Calu3 (cell line): ENCODE measurements at regions not wholly inside any gene's neighbourhood (a gene's known extent, or its start where the extent isn't known, plus 50 kb on each side); places are given as distances from the start of the nearest gene placed in this dataset.

ENCODE experiments used
- BruUV-seq: library from RNA; stranded (reverse); fragments of 400-500 nt; replicated peaks from 2 replicates; lab custom pipeline; 2021; lab: Mats Ljungman, UMichigan
- CTCF ChIA-PET: fragments of 300-600 bp; sonication (Branson Sonifier 250); formaldehyde crosslinking; loops from one replicate; lab custom pipeline; 2022; ENCODE audit warnings: antibody characterized with exemption; lab: Charles Lee
- DNase-seq: peaks from one replicate; pipeline ENCODE4 v3.0.0; 2022
- H3K27ac Mint-ChIP-seq: one replicate; pipeline ENCODE4 v1.8.0; 2022; ENCODE audit warnings: mixed read lengths; ENCODE audit not compliant: unreplicated experiment
- H3K27me3 Mint-ChIP-seq: one replicate; pipeline ENCODE4 v1.8.0; 2022; ENCODE audit warnings: mixed read lengths; ENCODE audit not compliant: unreplicated experiment
- H3K36me3 Mint-ChIP-seq: one replicate; pipeline ENCODE4 v1.8.0; 2022; ENCODE audit warnings: mild to moderate bottlenecking, moderate library complexity, mixed read lengths; ENCODE audit not compliant: insufficient read depth, unreplicated experiment
- H3K4me1 Mint-ChIP-seq: one replicate; pipeline ENCODE4 v1.8.0; 2022; ENCODE audit warnings: mild to moderate bottlenecking, low read depth, mixed read lengths; ENCODE audit not compliant: unreplicated experiment
- H3K4me3 Mint-ChIP-seq: one replicate; pipeline ENCODE4 v1.8.0; 2022; ENCODE audit warnings: mild to moderate bottlenecking, low read depth, moderate library complexity, mixed read lengths; ENCODE audit not compliant: unreplicated experiment
- H3K9me3 Mint-ChIP-seq: one replicate; pipeline ENCODE4 v1.8.0; 2022; ENCODE audit warnings: low read depth, mixed read lengths; ENCODE audit not compliant: unreplicated experiment
- intact Hi-C: fragments of 100-400 bp; cut with micrococcal nuclease; formaldehyde crosslinking; loops from one replicate; pipeline ENCODE4 v1.10.0; 2022; ENCODE audit not compliant: unreplicated experiment
- TF ChIP-seq, protein P1 (sequence below): fragments of 200-600 bp; IDR thresholded peaks from one replicate; pipeline ENCODE4 v1.8.0; 2022; ENCODE audit warnings: antibody characterized with exemption; ENCODE audit not compliant: unreplicated experiment

DNA sequence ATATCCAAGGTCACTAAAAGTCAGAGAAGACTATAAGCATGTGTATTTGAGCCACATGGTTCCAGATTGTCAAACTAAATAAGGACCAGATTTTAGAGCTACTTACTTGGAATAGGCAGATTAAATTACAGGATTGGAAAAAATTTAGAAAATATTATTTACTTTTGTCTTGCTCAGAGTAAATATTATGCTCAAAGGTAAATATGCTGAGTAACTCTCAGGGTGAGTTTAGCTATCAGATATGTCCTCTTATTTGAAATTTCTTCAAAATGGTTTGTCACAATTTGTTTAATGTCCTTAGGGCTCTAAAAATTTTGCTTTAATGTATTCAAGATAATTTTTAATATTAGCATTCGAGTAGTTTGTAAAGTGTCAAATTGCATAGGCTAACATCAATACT, 2455.2 kb downstream of the PCDH9 start:
- TF ChIP-seq, protein P1, sequence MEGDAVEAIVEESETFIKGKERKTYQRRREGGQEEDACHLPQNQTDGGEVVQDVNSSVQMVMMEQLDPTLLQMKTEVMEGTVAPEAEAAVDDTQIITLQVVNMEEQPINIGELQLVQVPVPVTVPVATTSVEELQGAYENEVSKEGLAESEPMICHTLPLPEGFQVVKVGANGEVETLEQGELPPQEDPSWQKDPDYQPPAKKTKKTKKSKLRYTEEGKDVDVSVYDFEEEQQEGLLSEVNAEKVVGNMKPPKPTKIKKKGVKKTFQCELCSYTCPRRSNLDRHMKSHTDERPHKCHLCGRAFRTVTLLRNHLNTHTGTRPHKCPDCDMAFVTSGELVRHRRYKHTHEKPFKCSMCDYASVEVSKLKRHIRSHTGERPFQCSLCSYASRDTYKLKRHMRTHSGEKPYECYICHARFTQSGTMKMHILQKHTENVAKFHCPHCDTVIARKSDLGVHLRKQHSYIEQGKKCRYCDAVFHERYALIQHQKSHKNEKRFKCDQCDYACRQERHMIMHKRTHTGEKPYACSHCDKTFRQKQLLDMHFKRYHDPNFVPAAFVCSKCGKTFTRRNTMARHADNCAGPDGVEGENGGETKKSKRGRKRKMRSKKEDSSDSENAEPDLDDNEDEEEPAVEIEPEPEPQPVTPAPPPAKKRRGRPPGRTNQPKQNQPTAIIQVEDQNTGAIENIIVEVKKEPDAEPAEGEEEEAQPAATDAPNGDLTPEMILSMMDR, result no peak

DNA sequence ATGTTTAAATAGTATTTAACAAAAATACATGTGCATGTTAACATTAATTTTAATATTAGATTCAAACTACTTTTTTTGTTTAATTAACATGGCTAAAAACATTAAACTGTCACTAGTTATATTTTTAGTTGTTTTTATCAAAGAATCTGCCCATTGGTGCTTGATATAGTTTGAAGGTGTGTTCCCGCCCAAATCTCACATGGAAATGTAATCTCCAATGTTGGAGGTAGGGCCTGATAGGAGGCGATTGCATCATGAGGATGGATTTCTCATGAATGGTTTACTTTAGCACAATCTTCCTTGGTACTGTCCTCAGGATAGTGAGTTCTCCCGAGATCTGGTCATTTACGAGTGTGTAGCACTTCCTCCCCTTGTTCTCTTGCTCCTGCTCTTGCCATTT, 2459.4 kb downstream of the PCDH9 start:
- intact Hi-C loops, result no loop called here
- TF ChIP-seq, protein P1, result no peak
- BruUV-seq, result no TSS peak
- Mint-ChIP-seq H3K4me3 (no peak overlapping the region), H3K36me3 (no peaks in the 10 kb centered on the region), H3K27ac (no peak overlapping the region), H3K27me3 (no peaks in the 10 kb centered on the region), H3K4me1 (no peaks in the 10 kb centered on the region), H3K9me3 (peaks cover 3% of the 10 kb centered on the region)
- CTCF ChIA-PET, result no interaction called here
- no peak for DNase-seq

More for the DNA sequence above, 2455.2 kb downstream of the PCDH9 start:
- no TSS peak for BruUV-seq
- Mint-ChIP-seq H3K9me3 (peaks cover 3% of the 10 kb centered on the region), H3K27me3 (no peaks in the 10 kb centered on the region), H3K36me3 (no peaks in the 10 kb centered on the region), H3K4me1 (no peaks in the 10 kb centered on the region), H3K27ac (no peak overlapping the region), H3K4me3 (no peak overlapping the region)
- no peak for DNase-seq
- CTCF ChIA-PET, result no interaction called here
- intact Hi-C loops, result no loop called here

DNA sequence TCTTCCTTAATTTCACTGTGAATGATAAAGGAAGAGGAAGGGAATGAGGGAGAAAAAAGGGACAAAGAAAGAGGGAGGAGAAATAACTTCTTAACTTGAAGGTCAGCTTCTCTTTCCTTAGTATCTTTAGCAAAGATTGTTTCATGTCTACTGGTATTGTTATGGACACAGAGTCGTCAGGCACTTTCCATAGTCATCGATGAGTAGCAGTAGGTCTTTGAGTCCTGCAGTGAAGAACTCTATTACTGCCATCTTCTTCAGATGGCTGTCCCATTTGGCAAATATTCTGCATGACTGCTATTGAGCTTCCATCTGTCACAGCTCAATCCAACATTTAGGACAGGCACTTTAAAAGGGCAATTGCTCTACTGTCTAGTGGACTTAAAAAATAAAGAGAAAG, 2463.1 kb downstream of the PCDH9 start:
- TF ChIP-seq, protein P1, result no peak
- CTCF ChIA-PET, result no interaction called here
- no peaks in the 10 kb centered on the region for H3K4me1 Mint-ChIP-seq

DNA sequence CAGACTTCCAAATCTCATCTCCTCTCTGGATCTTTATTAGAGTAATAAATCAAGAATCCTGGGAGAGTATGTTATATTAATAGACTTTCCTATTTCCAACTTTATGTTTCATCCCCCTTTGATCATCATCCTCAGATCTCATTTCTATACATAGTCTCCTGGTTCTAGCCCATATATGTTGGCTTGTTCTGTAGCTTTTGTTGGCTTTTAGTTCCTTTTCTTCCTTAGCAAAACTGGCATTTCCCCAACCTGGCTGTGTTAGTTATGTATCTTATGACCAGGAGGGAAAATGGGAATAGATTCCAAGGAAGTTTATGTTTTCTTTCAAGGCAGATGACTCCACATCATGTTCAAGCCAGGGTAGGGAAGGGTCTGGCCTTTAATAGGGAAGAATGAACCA, 2464.5 kb downstream of the PCDH9 start:
- H3K9me3 Mint-ChIP-seq, result peaks cover 3% of the 10 kb centered on the region
- H3K27ac Mint-ChIP-seq, result no peak overlapping the region
- H3K4me1 Mint-ChIP-seq, result no peaks in the 10 kb centered on the region
- H3K27me3 Mint-ChIP-seq, result no peaks in the 10 kb centered on the region
- no peaks in the 10 kb centered on the region for H3K36me3 Mint-ChIP-seq
- TF ChIP-seq, protein P1, result no peak
- DNase-seq, result no peak
- no peak overlapping the region for H3K4me3 Mint-ChIP-seq
- intact Hi-C loops, result no loop called here
- BruUV-seq, result no TSS peak
- CTCF ChIA-PET, result no interaction called here

More for the DNA sequence above, 2463.1 kb downstream of the PCDH9 start:
- Mint-ChIP-seq H3K36me3 (no peaks in the 10 kb centered on the region), H3K9me3 (peaks cover 3% of the 10 kb centered on the region), H3K27ac (no peak overlapping the region), H3K27me3 (no peaks in the 10 kb centered on the region), H3K4me3 (no peak overlapping the region)
- BruUV-seq, result no TSS peak
- no peak for DNase-seq
- intact Hi-C loops, result no loop called here
